GM23338 (cell line): ENCODE measurements at regions not wholly inside any gene's neighbourhood (a gene's known extent, or its start where the extent isn't known, plus 50 kb on each side); places are given as distances from the start of the nearest gene placed in this dataset.
A peak's percentile ranks its signal among the peaks of the same experiment; 100 is the strongest.

Experiments used
- ATAC-seq: fragments of 200-7000 bp; cut with Tn5 transposase; 3 replicates; pipeline ENCODE4 v1.9.1; 2020
- DNase-seq: peaks from one replicate; pipeline ENCODE4 v3.0.0-alpha.2; 2015; ENCODE audit warnings: low spot score
- H2AFZ ChIP-seq: fragments of 200-600 bp; sonication (generic); 2 replicates; pipeline ENCODE4 v1.8.0; 2016; ENCODE audit warnings: antibody characterized with exemption, mild to moderate bottlenecking, moderate library complexity
- H3F3A ChIP-seq: fragments of 200-600 bp; sonication (generic); replicated peaks from 2 replicates; pipeline ENCODE4 v1.8.0; 2017; ENCODE audit warnings: antibody characterized with exemption, mixed run types, low read depth
- H3K27ac ChIP-seq: fragments of 200-600 bp; sonication (generic); 2 replicates; pipeline ENCODE4 v1.6.1; 2016; ENCODE audit warnings: low read depth
- H3K27me3 ChIP-seq: fragments of 200-600 bp; sonication (generic); 2 replicates; pipeline ENCODE4 v1.8.0; 2016; ENCODE audit warnings: mild to moderate bottlenecking, mixed run types, moderate library complexity; ENCODE audit not compliant: insufficient read depth
- H3K36me3 ChIP-seq: fragments of 200-600 bp; sonication (generic); 2 replicates; pipeline ENCODE4 v1.8.0; 2016; ENCODE audit warnings: mild to moderate bottlenecking; ENCODE audit not compliant: insufficient read depth
- H3K4me1 ChIP-seq: fragments of 200-600 bp; sonication (generic); 2 replicates; pipeline ENCODE4 v1.8.0; 2016; ENCODE audit warnings: mild to moderate bottlenecking, moderate library complexity; ENCODE audit not compliant: insufficient read depth
- H3K4me2 ChIP-seq: fragments of 200-600 bp; sonication (generic); 2 replicates; pipeline ENCODE4 v1.7.1; 2017; ENCODE audit warnings: mixed run types
- H3K4me3 ChIP-seq: fragments of 200-600 bp; sonication (generic); 2 replicates; pipeline ENCODE4 v1.6.1; 2016; ENCODE audit warnings: mixed run types
- H3K79me2 ChIP-seq: fragments of 200-600 bp; sonication (generic); replicated peaks from 2 replicates; pipeline ENCODE4 v1.8.0; 2017; ENCODE audit warnings: mild to moderate bottlenecking; ENCODE audit not compliant: insufficient read depth
- H3K9me2 ChIP-seq: fragments of 200-600 bp; sonication (generic); 2 replicates; pipeline ENCODE4 v1.8.0; 2017; ENCODE audit not compliant: insufficient read depth
- H4K20me1 ChIP-seq: fragments of 200-600 bp; sonication (generic); replicated peaks from 2 replicates; pipeline ENCODE4 v1.8.0; 2017; ENCODE audit warnings: mild to moderate bottlenecking; ENCODE audit not compliant: insufficient read depth
- H3K27ac Mint-ChIP-seq: 2 replicates; pipeline ENCODE4 v1.8.0; 2020; ENCODE audit warnings: inconsistent platforms, mild to moderate bottlenecking, moderate library complexity, mixed read lengths
- H3K27me3 Mint-ChIP-seq: 3 replicates; pipeline ENCODE4 v1.8.0; 2022; ENCODE audit warnings: low read depth, mild to moderate bottlenecking, moderate library complexity, mixed read lengths, inconsistent platforms; ENCODE audit not compliant: insufficient read depth, poor library complexity
- H3K36me3 Mint-ChIP-seq: 3 replicates; pipeline ENCODE4 v1.8.0; 2021; ENCODE audit warnings: low read depth, mild to moderate bottlenecking, inconsistent platforms, moderate library complexity, mixed read lengths
- H3K4me1 Mint-ChIP-seq: 3 replicates; pipeline ENCODE4 v1.8.0; 2020; ENCODE audit warnings: mild to moderate bottlenecking, inconsistent platforms, mixed read lengths
- H3K4me3 Mint-ChIP-seq: 3 replicates; pipeline ENCODE4 v1.8.0; 2021; ENCODE audit warnings: moderate library complexity, mild to moderate bottlenecking, inconsistent platforms, mixed read lengths
- H3K9me3 Mint-ChIP-seq: 3 replicates; pipeline ENCODE4 v1.8.0; 2020; ENCODE audit warnings: moderate library complexity, mild to moderate bottlenecking, inconsistent platforms, mixed read lengths
- CREB1 ChIP-seq: fragments of 250-450 bp; sonication (Bioruptor Pico); IDR thresholded peaks from 2 replicates; pipeline ENCODE4 v1.5.0; 2020; ENCODE audit warnings: low read depth, mild to moderate bottlenecking, moderate library complexity
- JUNB ChIP-seq: IDR thresholded peaks from one replicate; pipeline ENCODE4 v1.6.1; 2016; ENCODE audit warnings: antibody characterized with exemption; ENCODE audit not compliant: unreplicated experiment
- NANOG ChIP-seq: IDR thresholded peaks from 2 replicates; pipeline ENCODE4 v1.6.1; 2016; ENCODE audit warnings: antibody characterized with exemption, borderline replicate concordance
- POLR2AphosphoS5 ChIP-seq: IDR thresholded peaks from 2 replicates; pipeline ENCODE4 v1.6.1; 2016; ENCODE audit warnings: antibody characterized with exemption, low read depth
- STAT1 ChIP-seq: IDR thresholded peaks from one replicate; pipeline ENCODE4 v1.6.1; 2016; ENCODE audit warnings: antibody characterized with exemption; ENCODE audit not compliant: unreplicated experiment
- ZNF114 ChIP-seq: fragments of 250-450 bp; sonication (Bioruptor Pico); IDR thresholded peaks from 2 replicates; pipeline ENCODE4 v1.5.0; 2020; ENCODE audit warnings: mild to moderate bottlenecking, moderate library complexity
- ZNF331 ChIP-seq: fragments of 250-450 bp; sonication (Bioruptor Pico); IDR thresholded peaks from 2 replicates; pipeline ENCODE4 v1.5.0; 2020; ENCODE audit warnings: low read depth, mild to moderate bottlenecking, moderate library complexity
- TF ChIP-seq, protein P1 (sequence below): IDR thresholded peaks from 2 replicates; pipeline ENCODE4 v1.6.1; 2016; ENCODE audit warnings: antibody characterized with exemption
- TF ChIP-seq, protein P2 (sequence below), 2 experiments: fragments of 200-600 bp in 1 of 2; sonication (generic) in 1 of 2; conservative IDR thresholded peaks; 2 replicates each; pipeline versions ENCODE4 v1.5.1 to v1.6.1; 2016 to 2017; ENCODE audit warnings: antibody characterized with exemption in 2 of 2, low read depth in 2 of 2, mild to moderate bottlenecking in 2 of 2, moderate library complexity in 1 of 2
- TF ChIP-seq, protein P3 (sequence below): fragments of 250-450 bp; sonication (Bioruptor Pico); IDR thresholded peaks from 2 replicates; pipeline ENCODE4 v1.5.0; 2020; ENCODE audit warnings: mild to moderate bottlenecking, moderate library complexity

DNA sequence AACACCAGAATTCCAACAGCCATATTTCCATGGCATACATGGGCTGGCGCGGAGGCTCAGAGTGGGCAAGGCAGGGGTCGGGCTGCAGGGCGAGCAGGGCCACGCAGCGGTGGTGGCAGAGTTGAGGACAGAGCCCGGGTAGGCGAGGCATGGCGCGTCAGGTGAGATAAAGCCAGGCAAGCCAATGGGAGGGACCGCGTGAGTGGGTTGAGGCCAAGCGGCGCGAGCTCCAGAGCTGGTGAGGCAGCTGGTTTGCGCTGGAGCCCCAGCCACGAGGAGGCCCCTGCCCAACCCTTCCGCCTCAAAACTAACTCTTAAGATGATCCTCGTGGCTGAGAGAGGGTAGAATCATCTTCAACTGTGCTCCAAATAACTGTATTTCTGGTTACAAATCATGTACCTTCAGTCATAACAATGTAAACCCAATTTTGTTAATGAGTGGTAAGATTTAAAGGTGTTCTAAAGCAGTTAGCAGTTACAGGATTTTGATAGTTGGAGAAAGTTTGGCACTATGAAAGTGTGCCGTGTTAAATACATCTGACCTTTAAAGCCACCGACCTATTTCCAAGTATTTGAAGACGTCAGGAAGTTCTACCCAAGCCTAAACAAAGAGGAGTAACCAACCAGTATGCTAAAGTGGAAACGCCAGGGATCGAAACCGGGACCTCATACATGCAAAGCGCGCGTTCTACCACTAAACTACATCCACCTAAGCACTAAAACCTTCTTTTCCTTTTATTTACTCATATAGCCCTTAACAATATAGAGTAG is 107.9 kb downstream of the GPX5 start:
- peak overlapping the region; percentile 97 for H3K4me3 ChIP-seq
- 0 out of 2 replicates have a peak overlapping the region, but pooled peaks have one; percentile 82 for H2AFZ ChIP-seq
- no peaks in the 10 kb centered on the region for H3K36me3 ChIP-seq
- DNase-seq, result peak; percentile 88
- no peaks in the 10 kb centered on the region for H3K36me3 Mint-ChIP-seq
- peaks cover 64% of the 10 kb centered on the region for H3K27me3 ChIP-seq
- peaks cover 9% of the 10 kb centered on the region for H3K4me1 ChIP-seq
- H3K27ac Mint-ChIP-seq, result peak overlapping the region; percentile 79
- no peaks in the 10 kb centered on the region for H3K9me2 ChIP-seq
- no peaks in the 10 kb centered on the region for H3K79me2 ChIP-seq
- peak; percentile 81 for ATAC-seq
- no peak overlapping the region for H3K27ac ChIP-seq
- H3K4me2 ChIP-seq, result peak overlapping the region; percentile 100
- peaks cover 4% of the 10 kb centered on the region; the same call in 1 of the 3 replicates for H3K9me3 Mint-ChIP-seq
- no peaks in the 10 kb centered on the region for H4K20me1 ChIP-seq
- H3K27me3 Mint-ChIP-seq, result peaks cover 44% of the 10 kb centered on the region
- TF ChIP-seq CREB1 (CRISPR knock-in tag) (peak; percentile 70), ZNF331 (CRISPR knock-in tag) (no peak)
- TF ChIP-seq, protein P1, sequence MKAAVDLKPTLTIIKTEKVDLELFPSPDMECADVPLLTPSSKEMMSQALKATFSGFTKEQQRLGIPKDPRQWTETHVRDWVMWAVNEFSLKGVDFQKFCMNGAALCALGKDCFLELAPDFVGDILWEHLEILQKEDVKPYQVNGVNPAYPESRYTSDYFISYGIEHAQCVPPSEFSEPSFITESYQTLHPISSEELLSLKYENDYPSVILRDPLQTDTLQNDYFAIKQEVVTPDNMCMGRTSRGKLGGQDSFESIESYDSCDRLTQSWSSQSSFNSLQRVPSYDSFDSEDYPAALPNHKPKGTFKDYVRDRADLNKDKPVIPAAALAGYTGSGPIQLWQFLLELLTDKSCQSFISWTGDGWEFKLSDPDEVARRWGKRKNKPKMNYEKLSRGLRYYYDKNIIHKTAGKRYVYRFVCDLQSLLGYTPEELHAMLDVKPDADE, result no peak; the same call in 1 of the 2 replicates
- peaks cover 6% of the 10 kb centered on the region; the same call in 2 of the 3 replicates for H3K4me1 Mint-ChIP-seq
- H3F3A ChIP-seq, result peaks cover 3% of the 10 kb centered on the region; the same call in 1 of the 2 replicates
- H3K4me3 Mint-ChIP-seq, result peak overlapping the region; percentile 89

DNA sequence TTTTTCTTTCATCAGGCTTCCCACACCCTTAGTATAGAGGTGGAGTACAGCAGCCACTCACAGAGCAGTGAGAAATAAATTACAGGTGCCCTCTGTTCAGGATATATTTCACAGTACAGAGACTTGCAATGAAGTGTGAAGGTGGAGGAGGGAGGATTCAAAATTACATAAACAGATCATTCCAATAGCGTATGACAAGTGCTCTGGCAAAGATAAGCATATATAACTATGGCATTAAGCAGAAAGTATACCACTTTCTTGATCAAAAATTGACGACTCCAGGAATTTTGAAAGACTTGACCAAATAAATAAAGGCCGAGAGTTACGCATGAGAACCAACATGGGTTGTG is 108.7 kb downstream of the GPX5 start:
- Histone ChIP-seq H3K27me3 (peaks cover 64% of the 10 kb centered on the region), H3K4me2 (peak overlapping the region; percentile 100), H3F3A (peaks cover 3% of the 10 kb centered on the region; the same call in 1 of the 2 replicates), H3K27ac (no peak overlapping the region), H3K36me3 (no peaks in the 10 kb centered on the region), H3K79me2 (no peaks in the 10 kb centered on the region), H3K4me1 (peaks cover 9% of the 10 kb centered on the region), H4K20me1 (no peaks in the 10 kb centered on the region), H3K9me2 (no peaks in the 10 kb centered on the region), H3K4me3 (peak overlapping the region; percentile 97), H2AFZ (peak overlapping the region; percentile 97)
- peaks cover 9% of the 10 kb centered on the region; the same call in 1 of the 3 replicates for H3K9me3 Mint-ChIP-seq
- peaks cover 46% of the 10 kb centered on the region for H3K27me3 Mint-ChIP-seq
- H3K36me3 Mint-ChIP-seq, result peaks cover 3% of the 10 kb centered on the region; the same call in 1 of the 3 replicates
- no peak for DNase-seq
- peak overlapping the region; percentile 89 for H3K4me3 Mint-ChIP-seq
- H3K4me1 Mint-ChIP-seq, result peaks cover 6% of the 10 kb centered on the region; the same call in 2 of the 3 replicates
- no peak overlapping the region for H3K27ac Mint-ChIP-seq
- peak; percentile 5 for ATAC-seq
- TF ChIP-seq, protein P2, sequence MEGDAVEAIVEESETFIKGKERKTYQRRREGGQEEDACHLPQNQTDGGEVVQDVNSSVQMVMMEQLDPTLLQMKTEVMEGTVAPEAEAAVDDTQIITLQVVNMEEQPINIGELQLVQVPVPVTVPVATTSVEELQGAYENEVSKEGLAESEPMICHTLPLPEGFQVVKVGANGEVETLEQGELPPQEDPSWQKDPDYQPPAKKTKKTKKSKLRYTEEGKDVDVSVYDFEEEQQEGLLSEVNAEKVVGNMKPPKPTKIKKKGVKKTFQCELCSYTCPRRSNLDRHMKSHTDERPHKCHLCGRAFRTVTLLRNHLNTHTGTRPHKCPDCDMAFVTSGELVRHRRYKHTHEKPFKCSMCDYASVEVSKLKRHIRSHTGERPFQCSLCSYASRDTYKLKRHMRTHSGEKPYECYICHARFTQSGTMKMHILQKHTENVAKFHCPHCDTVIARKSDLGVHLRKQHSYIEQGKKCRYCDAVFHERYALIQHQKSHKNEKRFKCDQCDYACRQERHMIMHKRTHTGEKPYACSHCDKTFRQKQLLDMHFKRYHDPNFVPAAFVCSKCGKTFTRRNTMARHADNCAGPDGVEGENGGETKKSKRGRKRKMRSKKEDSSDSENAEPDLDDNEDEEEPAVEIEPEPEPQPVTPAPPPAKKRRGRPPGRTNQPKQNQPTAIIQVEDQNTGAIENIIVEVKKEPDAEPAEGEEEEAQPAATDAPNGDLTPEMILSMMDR (conservative IDR thresholded peaks at IDR 0.05; ENCODE audit: low read depth in 2 of 2), result no peak
- TF ChIP-seq STAT1 (no peak), JUNB (no peak), ZNF114 (CRISPR knock-in tag) (no peak), NANOG (no peak), POLR2AphosphoS5 (no peak)
- TF ChIP-seq, protein P3, sequence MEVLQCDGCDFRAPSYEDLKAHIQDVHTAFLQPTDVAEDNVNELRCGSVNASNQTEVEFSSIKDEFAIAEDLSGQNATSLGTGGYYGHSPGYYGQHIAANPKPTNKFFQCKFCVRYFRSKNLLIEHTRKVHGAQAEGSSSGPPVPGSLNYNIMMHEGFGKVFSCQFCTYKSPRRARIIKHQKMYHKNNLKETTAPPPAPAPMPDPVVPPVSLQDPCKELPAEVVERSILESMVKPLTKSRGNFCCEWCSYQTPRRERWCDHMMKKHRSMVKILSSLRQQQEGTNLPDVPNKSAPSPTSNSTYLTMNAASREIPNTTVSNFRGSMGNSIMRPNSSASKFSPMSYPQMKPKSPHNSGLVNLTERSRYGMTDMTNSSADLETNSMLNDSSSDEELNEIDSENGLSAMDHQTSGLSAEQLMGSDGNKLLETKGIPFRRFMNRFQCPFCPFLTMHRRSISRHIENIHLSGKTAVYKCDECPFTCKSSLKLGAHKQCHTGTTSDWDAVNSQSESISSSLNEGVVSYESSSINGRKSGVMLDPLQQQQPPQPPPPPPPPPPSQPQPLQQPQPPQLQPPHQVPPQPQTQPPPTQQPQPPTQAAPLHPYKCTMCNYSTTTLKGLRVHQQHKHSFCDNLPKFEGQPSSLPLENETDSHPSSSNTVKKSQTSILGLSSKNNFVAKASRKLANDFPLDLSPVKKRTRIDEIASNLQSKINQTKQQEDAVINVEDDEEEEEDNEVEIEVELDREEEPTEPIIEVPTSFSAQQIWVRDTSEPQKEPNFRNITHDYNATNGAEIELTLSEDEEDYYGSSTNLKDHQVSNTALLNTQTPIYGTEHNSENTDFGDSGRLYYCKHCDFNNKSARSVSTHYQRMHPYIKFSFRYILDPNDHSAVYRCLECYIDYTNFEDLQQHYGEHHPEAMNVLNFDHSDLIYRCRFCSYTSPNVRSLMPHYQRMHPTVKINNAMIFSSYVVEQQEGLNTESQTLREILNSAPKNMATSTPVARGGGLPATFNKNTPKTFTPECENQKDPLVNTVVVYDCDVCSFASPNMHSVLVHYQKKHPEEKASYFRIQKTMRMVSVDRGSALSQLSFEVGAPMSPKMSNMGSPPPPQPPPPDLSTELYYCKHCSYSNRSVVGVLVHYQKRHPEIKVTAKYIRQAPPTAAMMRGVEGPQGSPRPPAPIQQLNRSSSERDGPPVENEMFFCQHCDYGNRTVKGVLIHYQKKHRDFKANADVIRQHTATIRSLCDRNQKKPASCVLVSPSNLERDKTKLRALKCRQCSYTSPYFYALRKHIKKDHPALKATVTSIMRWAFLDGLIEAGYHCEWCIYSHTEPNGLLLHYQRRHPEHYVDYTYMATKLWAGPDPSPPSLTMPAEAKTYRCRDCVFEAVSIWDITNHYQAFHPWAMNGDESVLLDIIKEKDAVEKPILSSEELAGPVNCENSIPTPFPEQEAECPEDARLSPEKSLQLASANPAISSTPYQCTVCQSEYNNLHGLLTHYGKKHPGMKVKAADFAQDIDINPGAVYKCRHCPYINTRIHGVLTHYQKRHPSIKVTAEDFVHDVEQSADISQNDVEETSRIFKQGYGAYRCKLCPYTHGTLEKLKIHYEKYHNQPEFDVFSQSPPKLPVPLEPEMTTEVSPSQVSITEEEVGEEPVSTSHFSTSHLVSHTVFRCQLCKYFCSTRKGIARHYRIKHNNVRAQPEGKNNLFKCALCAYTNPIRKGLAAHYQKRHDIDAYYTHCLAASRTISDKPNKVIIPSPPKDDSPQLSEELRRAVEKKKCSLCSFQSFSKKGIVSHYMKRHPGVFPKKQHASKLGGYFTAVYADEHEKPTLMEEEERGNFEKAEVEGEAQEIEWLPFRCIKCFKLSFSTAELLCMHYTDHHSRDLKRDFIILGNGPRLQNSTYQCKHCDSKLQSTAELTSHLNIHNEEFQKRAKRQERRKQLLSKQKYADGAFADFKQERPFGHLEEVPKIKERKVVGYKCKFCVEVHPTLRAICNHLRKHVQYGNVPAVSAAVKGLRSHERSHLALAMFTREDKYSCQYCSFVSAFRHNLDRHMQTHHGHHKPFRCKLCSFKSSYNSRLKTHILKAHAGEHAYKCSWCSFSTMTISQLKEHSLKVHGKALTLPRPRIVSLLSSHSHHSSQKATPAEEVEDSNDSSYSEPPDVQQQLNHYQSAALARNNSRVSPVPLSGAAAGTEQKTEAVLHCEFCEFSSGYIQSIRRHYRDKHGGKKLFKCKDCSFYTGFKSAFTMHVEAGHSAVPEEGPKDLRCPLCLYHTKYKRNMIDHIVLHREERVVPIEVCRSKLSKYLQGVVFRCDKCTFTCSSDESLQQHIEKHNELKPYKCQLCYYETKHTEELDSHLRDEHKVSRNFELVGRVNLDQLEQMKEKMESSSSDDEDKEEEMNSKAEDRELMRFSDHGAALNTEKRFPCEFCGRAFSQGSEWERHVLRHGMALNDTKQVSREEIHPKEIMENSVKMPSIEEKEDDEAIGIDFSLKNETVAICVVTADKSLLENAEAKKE, result no peak
